ENCODE measurements at regions not wholly inside any gene's neighbourhood (a gene's known extent, or its start where the extent isn't known, plus 50 kb on each side); places are given as distances from the start of the nearest gene placed in this dataset.

- Histone ChIP-seq H3K27me3 (no peaks in the 10 kb centered on the region), H3K4me3 (no peak overlapping the region), H3K9me3 (no peaks in the 10 kb centered on the region), H3K36me3 (peaks cover 71% of the 10 kb centered on the region)
- peak; percentile 76 for DNase-seq
Measured at GRCh38 chr17:77474292-77474988, 333.7 kb downstream of the SEC14L1 start.

GRCh38 chr17:77475016-77475976 lies 334.5 kb downstream of the SEC14L1 start:
- H3K27me3 ChIP-seq = no peaks in the 10 kb centered on the region
- peaks cover 64% of the 10 kb centered on the region for H3K36me3 ChIP-seq
- H3K4me3 ChIP-seq = no peak overlapping the region
- no peaks in the 10 kb centered on the region for H3K9me3 ChIP-seq
- peak; percentile 57 for DNase-seq

- no peak overlapping the region for H3K4me3 ChIP-seq
- peak; percentile 84 for DNase-seq
- no peaks in the 10 kb centered on the region for H3K9me3 ChIP-seq
- H3K27me3 ChIP-seq = no peaks in the 10 kb centered on the region
- peaks cover 61% of the 10 kb centered on the region for H3K36me3 ChIP-seq
Measured at GRCh38 chr17:77476006-77476405, 335.2 kb downstream of the SEC14L1 start.

- Histone ChIP-seq H3K36me3 (peaks cover 61% of the 10 kb centered on the region), H3K27me3 (no peaks in the 10 kb centered on the region), H3K9me3 (no peaks in the 10 kb centered on the region), H3K4me3 (no peak overlapping the region)
- no peak for DNase-seq
Measured at GRCh38 chr17:77476498-77476897, 335.7 kb downstream of the SEC14L1 start.

GRCh38 chr17:77476931-77477805 lies 336.4 kb downstream of the SEC14L1 start:
- peak; percentile 98 for DNase-seq
- H3K36me3 ChIP-seq = peaks cover 66% of the 10 kb centered on the region
- no peak overlapping the region for H3K4me3 ChIP-seq
- H3K9me3 ChIP-seq = no peaks in the 10 kb centered on the region
- no peaks in the 10 kb centered on the region for H3K27me3 ChIP-seq

GRCh38 chr17:77478281-77478680 lies 337.5 kb downstream of the SEC14L1 start:
- Histone ChIP-seq H3K9me3 (no peaks in the 10 kb centered on the region), H3K27me3 (no peaks in the 10 kb centered on the region), H3K4me3 (no peak overlapping the region), H3K36me3 (peaks cover 66% of the 10 kb centered on the region)
- no peak for DNase-seq

- no peaks in the 10 kb centered on the region for H3K27me3 ChIP-seq
- no peaks in the 10 kb centered on the region for H3K9me3 ChIP-seq
- H3K4me3 ChIP-seq = no peak overlapping the region
- no peak for DNase-seq
- H3K36me3 ChIP-seq = peaks cover 67% of the 10 kb centered on the region
Measured at GRCh38 chr17:77478899-77479298, 338.1 kb downstream of the SEC14L1 start.

GRCh38 chr17:77479372-77480198 lies 338.8 kb downstream of the SEC14L1 start:
- no peak for DNase-seq
- Histone ChIP-seq H3K9me3 (no peaks in the 10 kb centered on the region), H3K4me3 (no peak overlapping the region), H3K27me3 (no peaks in the 10 kb centered on the region), H3K36me3 (peaks cover 70% of the 10 kb centered on the region)

GRCh38 chr17:77480199-77480508 lies 339.4 kb downstream of the SEC14L1 start:
- no peaks in the 10 kb centered on the region for H3K27me3 ChIP-seq
- H3K9me3 ChIP-seq = no peaks in the 10 kb centered on the region
- peaks cover 64% of the 10 kb centered on the region for H3K36me3 ChIP-seq
- DNase-seq = no peak
- H3K4me3 ChIP-seq = no peak overlapping the region

GRCh38 chr17:77480509-77481215 lies 339.9 kb downstream of the SEC14L1 start:
- peaks cover 59% of the 10 kb centered on the region for H3K36me3 ChIP-seq
- no peak for DNase-seq
- no peak overlapping the region for H3K4me3 ChIP-seq
- no peaks in the 10 kb centered on the region for H3K27me3 ChIP-seq
- H3K9me3 ChIP-seq = no peaks in the 10 kb centered on the region

- no peaks in the 10 kb centered on the region for H3K9me3 ChIP-seq
- DNase-seq = no peak
- H3K4me3 ChIP-seq = no peak overlapping the region
- H3K27me3 ChIP-seq = no peaks in the 10 kb centered on the region
- H3K36me3 ChIP-seq = peaks cover 57% of the 10 kb centered on the region
Measured at GRCh38 chr17:77481476-77482374, 341.0 kb downstream of the SEC14L1 start.

GRCh38 chr17:77482375-77483127 lies 341.8 kb downstream of the SEC14L1 start:
- Histone ChIP-seq H3K36me3 (peaks cover 63% of the 10 kb centered on the region), H3K9me3 (no peaks in the 10 kb centered on the region), H3K4me3 (no peak overlapping the region), H3K27me3 (no peaks in the 10 kb centered on the region)
- no peak for DNase-seq

- Histone ChIP-seq H3K36me3 (peaks cover 63% of the 10 kb centered on the region), H3K9me3 (no peaks in the 10 kb centered on the region), H3K27me3 (no peaks in the 10 kb centered on the region), H3K4me3 (no peak overlapping the region)
- no peak for DNase-seq
Measured at GRCh38 chr17:77483128-77483598, 342.4 kb downstream of the SEC14L1 start.

GRCh38 chr17:77484111-77484510 lies 343.3 kb downstream of the SEC14L1 start:
- H3K4me3 ChIP-seq = no peak overlapping the region
- no peak for DNase-seq
- H3K36me3 ChIP-seq = peaks cover 65% of the 10 kb centered on the region
- H3K9me3 ChIP-seq = no peaks in the 10 kb centered on the region
- no peaks in the 10 kb centered on the region for H3K27me3 ChIP-seq

Measured in MG63 (cell line).